NCI-H1105 (cell line): ENCODE measurements at regions not wholly inside any gene's neighbourhood (a gene's known extent, or its start where the extent isn't known, plus 50 kb on each side); places are given as distances from the start of the nearest gene placed in this dataset.

Experiments
- DNase-seq: peaks from one replicate; lab custom pipeline; 2025; lab: John Stamatoyannopoulos, UW

DNA sequence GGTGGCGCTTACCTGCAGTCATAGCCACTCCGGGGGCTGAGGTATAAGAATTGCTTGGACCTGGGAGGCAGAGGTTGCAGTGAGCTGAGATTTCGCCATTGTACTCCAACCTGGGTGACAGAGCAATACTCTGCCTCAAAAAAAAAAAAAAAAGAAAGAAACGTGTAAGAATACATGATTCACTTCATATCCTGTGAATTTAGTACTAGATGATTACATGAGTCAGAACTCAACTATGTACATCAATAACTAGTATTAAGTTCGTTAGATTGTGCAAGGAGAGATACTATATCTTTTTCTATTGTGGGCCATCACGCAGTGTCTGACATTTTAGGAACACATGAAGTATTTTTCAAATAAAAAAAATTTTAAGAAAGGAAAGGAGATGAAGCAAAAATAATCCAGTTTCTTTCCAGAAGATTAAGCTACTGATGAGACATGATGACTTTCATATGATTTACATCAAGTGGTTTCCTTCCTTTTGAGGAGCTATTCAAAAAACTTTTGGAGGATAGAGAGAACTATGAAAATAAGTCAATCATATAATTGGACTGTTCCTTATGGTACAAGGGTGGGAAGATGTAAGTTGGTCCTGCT is 64.7 kb upstream of the EXOC1L start:
- DNase-seq = no peak

DNA sequence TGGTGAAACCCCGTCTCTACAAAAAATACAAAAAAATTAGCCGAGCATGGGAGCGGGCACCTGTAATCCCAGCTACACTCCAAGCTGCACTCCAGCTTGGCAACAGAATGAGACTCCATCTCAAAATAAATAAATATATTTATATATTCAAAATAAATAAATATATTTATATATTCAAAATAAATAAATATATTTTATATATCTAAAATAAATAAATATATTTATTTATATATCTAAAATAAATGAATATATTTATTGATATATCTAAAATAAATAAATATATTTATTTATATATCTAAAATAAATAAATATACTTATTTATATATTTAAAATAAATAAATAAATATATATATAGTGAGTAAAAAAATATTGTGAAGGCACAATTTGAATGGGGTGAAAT is 63.4 kb upstream of the EXOC1L start:
- no peak for DNase-seq

DNA sequence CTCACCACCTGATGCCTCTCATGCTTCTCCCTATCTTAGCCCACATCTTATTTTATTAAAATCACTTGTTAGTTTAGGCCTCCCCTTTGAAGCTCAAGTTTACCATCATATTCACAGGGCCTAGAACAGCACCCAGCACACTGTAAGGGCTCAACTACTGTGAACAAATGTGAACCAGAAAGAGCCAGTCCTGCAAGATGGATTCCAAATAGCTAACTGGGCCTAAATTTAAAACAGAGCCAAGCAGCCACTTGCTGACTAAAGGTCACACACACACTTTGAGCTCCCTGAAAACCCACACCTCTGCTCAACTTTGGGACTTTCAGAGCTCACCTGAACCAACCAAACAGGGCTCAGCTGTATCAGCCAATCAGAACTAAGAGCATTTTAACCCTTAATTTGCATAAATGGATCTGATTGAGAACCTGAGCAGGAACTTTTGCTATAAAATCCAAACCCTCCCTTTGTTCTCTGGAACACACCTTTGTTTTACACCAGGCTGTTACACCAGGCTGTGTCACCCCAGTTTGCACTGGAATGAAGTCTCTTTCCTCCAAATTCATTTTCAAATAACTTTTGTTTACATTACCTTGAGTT is 62.1 kb upstream of the EXOC1L start:
- DNase-seq = no peak

DNA sequence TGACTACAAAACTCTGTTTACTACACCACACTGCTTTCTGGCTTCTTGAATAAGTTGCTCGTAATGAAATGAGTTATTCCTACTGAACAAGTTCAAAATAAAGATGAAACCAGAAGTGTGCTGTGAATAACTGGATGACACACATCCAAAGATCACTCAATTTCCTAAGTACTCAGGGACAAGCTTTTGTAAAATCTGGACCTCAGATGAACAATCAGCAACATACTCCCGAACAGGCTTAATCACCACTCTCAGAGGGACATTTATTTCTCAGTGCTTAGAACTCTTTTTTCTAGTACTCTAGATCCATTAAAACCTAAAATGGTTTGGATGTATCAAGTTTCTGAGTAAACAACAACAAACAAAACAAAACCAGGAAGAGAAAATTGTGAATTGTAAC is 61.5 kb upstream of the EXOC1L start:
- DNase-seq = no peak

DNA sequence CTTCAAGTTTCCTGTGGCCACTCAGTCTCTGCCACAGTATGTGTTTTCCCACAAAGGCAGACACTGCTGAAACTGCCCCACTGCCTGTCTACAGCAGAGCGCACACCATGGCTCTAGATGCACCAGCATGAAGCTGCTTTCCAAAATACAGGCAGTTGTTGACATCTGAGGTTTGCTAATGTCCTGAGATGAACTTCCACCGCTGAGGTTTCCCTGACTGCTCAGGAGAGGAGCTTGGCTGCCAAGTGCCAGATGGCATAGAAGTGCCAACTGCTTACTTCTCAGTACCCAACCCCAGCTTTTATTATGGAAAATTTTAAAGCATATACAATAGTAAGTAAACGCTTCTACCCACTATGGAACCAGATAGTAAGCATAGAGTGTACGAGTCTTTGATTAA is 61.0 kb upstream of the EXOC1L start:
- DNase-seq = no peak

DNA sequence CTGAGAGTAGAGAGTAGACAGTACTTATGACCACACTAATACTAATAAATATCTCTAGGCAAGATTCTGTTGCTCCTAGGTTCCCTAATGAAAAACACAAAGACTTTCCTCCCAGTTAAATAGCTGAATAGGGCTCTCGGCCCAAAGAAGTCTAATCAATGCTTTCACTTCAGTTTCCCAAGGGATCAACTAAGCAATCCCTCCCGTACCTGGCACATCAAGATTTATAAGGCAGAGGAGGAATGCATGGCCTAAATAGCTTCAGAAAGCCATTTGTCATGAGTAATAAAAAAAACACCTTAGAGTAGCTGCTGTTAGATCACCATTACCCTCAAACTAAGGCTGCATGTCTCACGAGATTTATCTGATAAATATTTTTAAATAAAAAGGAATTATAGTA is 56.8 kb upstream of the EXOC1L start:
- no peak for DNase-seq

DNA sequence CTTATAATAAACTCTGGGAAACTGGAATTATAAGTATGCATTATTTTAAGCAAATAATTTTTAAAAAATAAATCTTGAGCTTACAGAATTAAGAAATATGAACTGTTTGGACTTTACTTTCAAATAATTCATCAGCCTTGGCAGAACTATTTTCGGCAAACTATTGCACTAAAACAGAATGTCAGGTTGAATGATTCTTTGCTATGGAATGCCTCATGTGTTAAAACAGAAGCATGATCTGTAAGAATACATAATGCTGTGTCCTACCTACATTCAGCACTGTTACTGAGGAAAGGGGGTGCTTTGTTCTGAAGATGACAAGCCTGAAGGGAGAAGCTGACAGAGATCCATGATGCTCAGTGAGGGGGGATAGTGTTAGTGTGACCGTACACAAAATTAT is 55.6 kb upstream of the EXOC1L start:
- no peak for DNase-seq

DNA sequence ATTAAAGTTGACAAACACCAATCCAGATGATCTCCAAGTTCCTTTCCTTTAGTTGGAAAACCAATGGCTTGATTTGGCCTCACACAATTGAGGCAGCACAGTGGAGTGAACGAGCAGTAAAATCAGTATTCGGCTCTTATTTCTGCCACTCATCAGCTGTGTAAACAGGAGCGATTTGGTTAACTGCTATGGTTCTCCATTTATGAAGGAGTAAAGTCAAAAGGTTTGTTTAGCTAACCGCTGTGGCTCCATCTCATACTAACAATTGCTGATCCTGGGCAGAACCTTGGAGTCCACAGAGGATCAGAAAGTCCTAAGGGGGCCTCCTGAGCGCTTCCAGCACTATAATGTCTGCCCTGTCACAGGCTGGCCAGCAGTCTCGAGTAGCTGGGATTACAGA is 54.5 kb upstream of the EXOC1L start:
- DNase-seq = no peak

DNA sequence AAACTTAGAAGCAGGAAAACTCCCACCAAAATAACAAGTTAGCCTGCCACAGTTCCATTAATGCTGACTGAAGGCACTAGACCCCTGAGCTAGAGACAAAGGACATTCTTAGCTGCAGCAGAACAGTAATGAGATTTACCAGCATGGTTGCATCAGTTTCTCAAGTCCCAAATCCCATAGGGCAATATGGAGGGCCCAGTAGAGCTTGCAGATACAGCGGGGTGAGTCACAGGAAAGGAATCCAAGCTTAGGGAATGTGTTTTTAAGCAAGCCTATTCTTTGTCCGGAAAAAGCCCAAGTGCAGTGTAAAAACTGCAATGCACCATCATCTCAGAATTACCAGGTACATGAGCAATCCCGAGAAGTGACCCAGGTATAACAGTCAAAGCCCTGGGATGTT is 51.3 kb upstream of the EXOC1L start:
- DNase-seq = no peak
